ENCODE measurements at regions not wholly inside any gene's neighbourhood (a gene's known extent, or its start where the extent isn't known, plus 50 kb on each side); places are given as distances from the start of the nearest gene placed in this dataset.

DNA sequence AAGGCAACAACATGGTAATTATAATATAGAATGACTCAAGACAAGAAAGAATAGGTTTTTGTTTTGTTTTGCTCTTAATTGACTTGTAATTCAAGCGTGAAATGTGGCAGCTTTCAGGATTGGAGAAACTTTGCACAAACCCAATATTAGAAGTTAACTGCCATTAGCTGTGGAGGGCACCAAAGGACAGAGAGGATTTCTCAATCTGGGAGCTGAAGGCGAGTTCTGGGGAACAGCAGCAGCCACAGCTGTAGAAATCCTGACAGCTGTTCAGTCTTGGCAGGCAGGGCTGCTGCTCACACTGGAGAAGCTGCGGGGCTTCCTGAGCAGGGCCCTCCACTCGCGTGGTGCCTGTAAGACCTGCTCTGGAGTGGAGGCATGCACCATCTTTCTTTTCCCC lies 182.2 kb upstream of the IL12A start:
- TF ChIP-seq, protein P1, sequence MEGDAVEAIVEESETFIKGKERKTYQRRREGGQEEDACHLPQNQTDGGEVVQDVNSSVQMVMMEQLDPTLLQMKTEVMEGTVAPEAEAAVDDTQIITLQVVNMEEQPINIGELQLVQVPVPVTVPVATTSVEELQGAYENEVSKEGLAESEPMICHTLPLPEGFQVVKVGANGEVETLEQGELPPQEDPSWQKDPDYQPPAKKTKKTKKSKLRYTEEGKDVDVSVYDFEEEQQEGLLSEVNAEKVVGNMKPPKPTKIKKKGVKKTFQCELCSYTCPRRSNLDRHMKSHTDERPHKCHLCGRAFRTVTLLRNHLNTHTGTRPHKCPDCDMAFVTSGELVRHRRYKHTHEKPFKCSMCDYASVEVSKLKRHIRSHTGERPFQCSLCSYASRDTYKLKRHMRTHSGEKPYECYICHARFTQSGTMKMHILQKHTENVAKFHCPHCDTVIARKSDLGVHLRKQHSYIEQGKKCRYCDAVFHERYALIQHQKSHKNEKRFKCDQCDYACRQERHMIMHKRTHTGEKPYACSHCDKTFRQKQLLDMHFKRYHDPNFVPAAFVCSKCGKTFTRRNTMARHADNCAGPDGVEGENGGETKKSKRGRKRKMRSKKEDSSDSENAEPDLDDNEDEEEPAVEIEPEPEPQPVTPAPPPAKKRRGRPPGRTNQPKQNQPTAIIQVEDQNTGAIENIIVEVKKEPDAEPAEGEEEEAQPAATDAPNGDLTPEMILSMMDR (IDR thresholded peaks at IDR 0.05), result no peak
- TF ChIP-seq EP300 (IDR thresholded peaks at IDR 0.05), result no peak
- peak in 1 of 2 donors; percentile 7 for TF ChIP-seq POLR2AphosphoS5 (IDR thresholded peaks at IDR 0.05)
